ENCODE measurements at regions not wholly inside any gene's neighbourhood (a gene's known extent, or its start where the extent isn't known, plus 50 kb on each side); places are given as distances from the start of the nearest gene placed in this dataset.

- in situ Hi-C loops (cut with HindIII; ENCODE audit: low sequenced_read_pairs) = no loop called here
- no peak for TF ChIP-seq CTCF (IDR thresholded peaks at IDR 0.05; ENCODE audit: low read depth, low read length)
- DNase-seq (ENCODE audit: low read depth, low spot score) = no peak
- no peak overlapping the region for H3K4me3 ChIP-seq (ENCODE audit: low read depth, low read length)
Measured at GRCh38 chr12:70045514-70045913, 197.7 kb upstream of the CNOT2 start.

DNA sequence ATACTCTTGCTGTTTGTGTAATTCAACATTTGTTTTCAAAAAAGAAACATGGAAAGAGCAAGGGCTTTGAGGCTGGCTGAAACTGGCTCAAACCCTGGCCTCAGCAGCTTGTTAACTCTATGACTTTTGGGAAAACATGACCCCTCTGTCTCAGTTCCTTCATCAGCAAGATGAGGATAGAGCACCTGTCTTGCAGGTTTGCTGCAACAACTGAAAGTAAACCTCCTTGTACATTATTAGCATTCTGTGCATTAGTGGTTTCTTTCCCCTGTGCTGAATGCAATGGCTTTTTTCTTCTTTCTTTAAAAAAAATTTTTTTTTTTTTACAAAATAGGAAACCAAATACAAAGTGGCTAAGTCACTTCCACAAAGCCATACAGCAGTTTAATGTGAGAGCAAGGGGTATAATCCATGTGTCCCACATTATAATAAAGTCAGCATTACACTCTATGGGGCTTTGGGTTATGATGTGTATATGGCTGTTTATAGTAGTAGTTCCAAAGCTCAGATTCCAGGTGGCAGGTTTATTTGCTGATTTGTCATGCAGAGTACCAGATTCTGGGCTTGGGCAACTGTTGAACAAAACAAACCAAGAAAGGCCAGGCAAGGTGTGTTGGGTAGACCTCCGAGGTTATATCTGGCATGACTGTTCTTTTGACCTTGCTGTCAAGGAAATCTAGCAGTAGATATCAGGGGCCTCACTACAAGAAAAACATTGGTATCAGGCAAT lies 194.5 kb upstream of the CNOT2 start:
- in situ Hi-C loops (cut with HindIII; ENCODE audit: low sequenced_read_pairs) = no loop called here
- no peak for TF ChIP-seq CTCF (IDR thresholded peaks at IDR 0.05; ENCODE audit: low read depth, low read length)
- no peak for DNase-seq (ENCODE audit: low read depth, low spot score)
- H3K4me3 ChIP-seq (ENCODE audit: low read depth, low read length) = no peak overlapping the region

GRCh38 chr12:70049596-70050360 lies 193.5 kb upstream of the CNOT2 start:
- in situ Hi-C loops (cut with HindIII; ENCODE audit: low sequenced_read_pairs) = no loop called here
- DNase-seq (ENCODE audit: low read depth, low spot score) = no peak
- TF ChIP-seq CTCF (IDR thresholded peaks at IDR 0.05; ENCODE audit: low read depth, low read length) = no peak
- H3K4me3 ChIP-seq (ENCODE audit: low read depth, low read length) = no peak overlapping the region

- TF ChIP-seq CTCF (IDR thresholded peaks at IDR 0.05; ENCODE audit: low read depth, low read length) = no peak
- in situ Hi-C loops (cut with HindIII; ENCODE audit: low sequenced_read_pairs) = no loop called here
- H3K4me3 ChIP-seq (ENCODE audit: low read depth, low read length) = no peak overlapping the region
- no peak for DNase-seq (ENCODE audit: low read depth, low spot score)
Measured at GRCh38 chr12:70052476-70052875, 190.8 kb upstream of the CNOT2 start.

- peak; percentile 60 for DNase-seq (ENCODE audit: low read depth, low spot score)
- in situ Hi-C loops (cut with HindIII; ENCODE audit: low sequenced_read_pairs) = no loop called here
- no peak for TF ChIP-seq CTCF (IDR thresholded peaks at IDR 0.05; ENCODE audit: low read depth, low read length)
- H3K4me3 ChIP-seq (ENCODE audit: low read depth, low read length) = no peak overlapping the region
Measured at GRCh38 chr12:70052931-70053497, 190.2 kb upstream of the CNOT2 start.

DNA sequence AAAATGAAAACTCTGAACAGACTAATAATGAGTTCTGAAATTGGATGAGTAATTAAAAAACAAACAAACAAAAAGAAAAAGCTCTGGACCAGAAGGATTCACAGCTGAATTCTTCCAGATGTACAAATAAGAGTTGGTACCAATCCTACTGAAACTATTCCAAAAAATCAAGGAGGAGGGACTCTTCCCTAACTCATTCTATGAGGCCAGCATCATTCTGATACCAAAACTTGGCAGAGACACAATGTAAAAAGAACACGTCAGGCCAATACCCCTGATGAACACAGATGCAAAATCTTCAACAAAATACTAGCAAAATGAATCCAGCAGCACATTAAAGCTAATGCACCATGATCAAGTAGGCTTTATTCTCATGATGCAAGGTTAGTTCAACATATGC lies 183.9 kb upstream of the CNOT2 start:
- in situ Hi-C loops (cut with HindIII; ENCODE audit: low sequenced_read_pairs) = no loop called here
- DNase-seq (ENCODE audit: low read depth, low spot score) = no peak
- no peak for TF ChIP-seq CTCF (IDR thresholded peaks at IDR 0.05; ENCODE audit: low read depth, low read length)
- H3K4me3 ChIP-seq (ENCODE audit: low read depth, low read length) = no peak overlapping the region
